A549 (cell line): ENCODE measurements at regions not wholly inside any gene's neighbourhood (a gene's known extent, or its start where the extent isn't known, plus 50 kb on each side); places are given as distances from the start of the nearest gene placed in this dataset.
"Not testable (repeated sequence)": the region's sequence is repeated elsewhere in the genome, so short reads cannot be mapped to it uniquely, and the experiment has no call there.

ENCODE experiments used
- ATAC-seq, 2 experiments: fragments of 200-7000 bp in 1 of 2; fragments of >200 bp in 1 of 2; cut with Nextera tagmentation in 1 of 2; cut with Tn5 transposase in 1 of 2; 3 replicates each; pipeline versions ENCODE4 v1.8.0 to v1.9.1; 2018 to 2020; ENCODE audit warnings: mild to moderate bottlenecking in 1 of 2, moderate library complexity in 1 of 2
- CTCF ChIA-PET: fragments of 300-600 bp; sonication (Branson Sonifier 250); formaldehyde crosslinking; extraction: SDS; loops from one replicate; lab custom pipeline; 2021; ENCODE audit warnings: antibody characterized with exemption, inconsistent platforms; lab: Yijun Ruan, JAX
- POLR2A ChIA-PET: fragments of 350-600 bp; formaldehyde crosslinking; extraction: SDS; loops from one replicate; lab custom pipeline; 2021; ENCODE audit warnings: antibody characterized with exemption, inconsistent platforms; lab: Yijun Ruan, JAX
- DNase-seq, 2 experiments: peaks; one replicate each; pipeline versions ENCODE4 v3.0.0 to v3.0.0-alpha.2; 2011 to 2016; ENCODE audit warnings: low read depth in 1 of 2, low spot score in 1 of 2
- FAIRE-seq: peaks from 2 replicates; lab custom pipeline; 2011; peaks lifted over from hg19 to GRCh38; lab: Jason Lieb, UNC
- H3K27ac ChIP-seq, 2 experiments: fragments of >200 bp; sonication (Bioruptor Twin); formaldehyde crosslinking; 3 replicates each; pipeline ENCODE4 v1.5.1; 2016 to 2017
- H3K4me1 ChIP-seq: fragments of >200 bp; sonication (Bioruptor Twin); formaldehyde crosslinking; 3 replicates; pipeline ENCODE4 v1.6.1; 2016
- H3K4me2 ChIP-seq: fragments of >200 bp; sonication (Bioruptor Twin); formaldehyde crosslinking; 3 replicates; pipeline ENCODE4 v1.6.1; 2016
- H3K4me3 ChIP-seq: fragments of >200 bp; sonication (Bioruptor Twin); formaldehyde crosslinking; 3 replicates; pipeline ENCODE4 v1.5.1; 2016
- H3K9me3 ChIP-seq: fragments of >200 bp; sonication (Bioruptor Twin); formaldehyde crosslinking; 3 replicates; pipeline ENCODE4 v1.6.1; 2016
- BCL3 ChIP-seq: fragments of >200 bp; sonication (Bioruptor Twin); formaldehyde crosslinking; IDR thresholded peaks from 3 replicates; pipeline ENCODE4 v1.6.1; 2016
- CBX2 ChIP-seq: fragments of 200-600 bp; sonication (generic); IDR thresholded peaks from 2 replicates; pipeline ENCODE4 v1.6.1; 2016; ENCODE audit warnings: low read depth, mild to moderate bottlenecking, borderline replicate concordance
- CBX8 ChIP-seq: fragments of 200-600 bp; sonication (generic); IDR thresholded peaks from 2 replicates; pipeline ENCODE4 v1.6.1; 2016
- ESRRA ChIP-seq: fragments of 150-350 bp; IDR thresholded peaks from 2 replicates; pipeline ENCODE4 v1.6.1; 2014; ENCODE audit warnings: mild to moderate bottlenecking, low read length, borderline replicate concordance
- FOSB ChIP-seq: fragments of 250-450 bp; sonication (Bioruptor Pico); IDR thresholded peaks from 2 replicates; pipeline ENCODE4 v1.5.0; 2020; ENCODE audit warnings: mild to moderate bottlenecking, moderate library complexity
- FOSL2 ChIP-seq, 2 experiments: fragments of 450-650 bp in 1 of 2; fragments of >200 bp in 1 of 2; sonication (Bioruptor Twin) in 1 of 2; formaldehyde crosslinking; IDR thresholded peaks; 2 replicates each; pipeline versions ENCODE4 v1.5.0 to v1.6.1; 2016 to 2020; ENCODE audit warnings: mild to moderate bottlenecking in 1 of 2, moderate library complexity in 1 of 2
- FOXS1 ChIP-seq: fragments of 250-450 bp; sonication (Bioruptor Pico); IDR thresholded peaks from 2 replicates; pipeline ENCODE4 v1.5.0; 2020; ENCODE audit warnings: mild to moderate bottlenecking, moderate library complexity
- GATA3 ChIP-seq: IDR thresholded peaks from 2 replicates; pipeline ENCODE4 v1.6.1; 2012; ENCODE audit warnings: borderline replicate concordance
- HES2 ChIP-seq: fragments of >200 bp; sonication (Bioruptor Twin); formaldehyde crosslinking; IDR thresholded peaks from 2 replicates; pipeline ENCODE4 v1.6.1; 2016
- HEYL ChIP-seq: fragments of 250-450 bp; sonication (Bioruptor Pico); IDR thresholded peaks from 2 replicates; pipeline ENCODE4 v1.8.0; 2021; ENCODE audit warnings: mild to moderate bottlenecking, moderate library complexity
- HOXA7 ChIP-seq: fragments of 250-450 bp; sonication (Bioruptor Pico); IDR thresholded peaks from 2 replicates; pipeline ENCODE4 v1.5.0; 2020; ENCODE audit warnings: mild to moderate bottlenecking, moderate library complexity
- JUNB ChIP-seq: fragments of >200 bp; sonication (Bioruptor Twin); formaldehyde crosslinking; IDR thresholded peaks from 2 replicates; pipeline ENCODE4 v1.6.1; 2016
- NR3C1 ChIP-seq: fragments of >200 bp; sonication (Bioruptor Twin); formaldehyde crosslinking; IDR thresholded peaks from 3 replicates; pipeline ENCODE4 v1.6.1; 2017
- PBX3 ChIP-seq: IDR thresholded peaks from 2 replicates; pipeline ENCODE4 v1.6.1; 2012
- POLR2A ChIP-seq: IDR thresholded peaks from 2 replicates; pipeline ENCODE4 v1.6.1; 2012; ENCODE audit warnings: mild to moderate bottlenecking, low read length
- RCOR1 ChIP-seq: fragments of 150-350 bp; IDR thresholded peaks from 2 replicates; pipeline ENCODE4 v1.6.1; 2014; ENCODE audit warnings: antibody characterized with exemption, low read length, low read depth
- TFCP2L1 ChIP-seq: fragments of 250-450 bp; sonication (Bioruptor Pico); IDR thresholded peaks from 2 replicates; pipeline ENCODE4 v1.5.0; 2021; ENCODE audit warnings: mild to moderate bottlenecking
- USF2 ChIP-seq: fragments of 450-650 bp; IDR thresholded peaks from 2 replicates; pipeline ENCODE4 v1.6.1; 2014; ENCODE audit warnings: antibody characterized with exemption
- ZFP36 ChIP-seq: fragments of 450-650 bp; IDR thresholded peaks from 2 replicates; pipeline ENCODE4 v1.6.1; 2014; ENCODE audit warnings: borderline replicate concordance; ENCODE audit not compliant: partially characterized antibody
- WGBS: methylation state at CpG from one replicate; pipeline ENCODE4 v1.1.6; 2017; ENCODE audit errors: missing lambda C conversion rate; 5-methylcytosine and 5-hydroxymethylcytosine counted together

GRCh38 chr5:92019376-92019990 is 636.4 kb upstream of the ARRDC3 start:
- ChIA-PET CTCF (no interaction called here), POLR2A (no interaction called here)
- peak; percentile 3 to 54 for DNase-seq
- H3K4me2 ChIP-seq, result peak overlapping the region; percentile 62
- H3K27ac ChIP-seq, result peak overlapping the region; percentile 0 to 26; a peak in 2 of 6 replicates
- H3K9me3 ChIP-seq, result no peaks in the 10 kb centered on the region
- WGBS, result 68% methylated on average over 2 of the region's 2 CpGs
- peaks cover 31% of the 10 kb centered on the region for H3K4me1 ChIP-seq
- peak; percentile 62 to 84; a peak in 4 of 6 replicates for ATAC-seq
- TF ChIP-seq NR3C1 (no peak), BCL3 (no peak), ESRRA (no peak), RCOR1 (no peak), JUNB (peak; percentile 42; the same call in 1 of the 2 replicates), PBX3 (no peak), FOSL2 (IDR thresholded peaks at IDR 0.05) (peak; percentile 39), FOSL2 (CRISPR knock-in tag; IDR thresholded peaks at IDR 0.05) (peak; percentile 72), GATA3 (peak; percentile 40; the same call in 1 of the 2 replicates), FOSB (CRISPR knock-in tag) (no peak), HES2 (no peak)
- FAIRE-seq, result no peak
- no peak overlapping the region for H3K4me3 ChIP-seq

- Histone ChIP-seq H3K4me3 (no peak overlapping the region), H3K27ac (peak overlapping the region; percentile 14 to 43; a peak in 3 of 6 replicates), H3K4me1 (peaks cover 31% of the 10 kb centered on the region), H3K4me2 (peak overlapping the region; percentile 51), H3K9me3 (no peaks in the 10 kb centered on the region)
- FAIRE-seq (no peak), DNase-seq (peak; percentile 5 to 57), ATAC-seq (peak; percentile 74 to 88; a peak in 5 of 6 replicates)
- POLR2A ChIA-PET, result no interaction called here
- no peak for TF ChIP-seq FOSL2 (IDR thresholded peaks at IDR 0.05)
- TF ChIP-seq FOSL2 (CRISPR knock-in tag; IDR thresholded peaks at IDR 0.05), result peak; percentile 68
- no peak for TF ChIP-seq NR3C1
- peak; percentile 63; the same call in 1 of the 2 replicates for TF ChIP-seq JUNB
- CTCF ChIA-PET, result no interaction called here
Observed at GRCh38 chr5:92017776-92018175, 634.7 kb upstream of the ARRDC3 start.

GRCh38 chr5:92011845-92012244 is 628.7 kb upstream of the ARRDC3 start:
- FAIRE-seq, result not testable (repeated sequence)

GRCh38 chr5:92003806-92004205 is 620.7 kb upstream of the ARRDC3 start:
- Histone ChIP-seq H3K9me3 (no peaks in the 10 kb centered on the region), H3K27ac (no peak overlapping the region), H3K4me3 (no peak overlapping the region), H3K4me2 (no peak overlapping the region), H3K4me1 (no peaks in the 10 kb centered on the region)
- no peak for ATAC-seq
- 79% methylated on average over 5 of the region's 5 CpGs for WGBS
- TF ChIP-seq HOXA7 (CRISPR knock-in tag) (no peak), TFCP2L1 (CRISPR knock-in tag) (no peak), HEYL (no peak), RCOR1 (no peak), CBX2 (no peak), CBX8 (no peak), FOXS1 (CRISPR knock-in tag) (no peak), USF2 (no peak), POLR2A (no peak)
- FAIRE-seq, result no peak
- no peak for DNase-seq
- ChIA-PET CTCF (no interaction called here), POLR2A (no interaction called here)

More at GRCh38 chr5:92011845-92012244, 628.7 kb upstream of the ARRDC3 start:
- H3K9me3 ChIP-seq, H3K4me2 ChIP-seq, POLR2A ChIA-PET, CTCF ChIA-PET, H3K27ac ChIP-seq, ATAC-seq, DNase-seq, H3K4me3 ChIP-seq, H3K4me1 ChIP-seq: not testable (repeated sequence)
- 48% methylated on average over 1 of the region's 1 CpG for WGBS
- TF ChIP-seq ZFP36, result peak; percentile 57
